Left lung (tissue), 4 donors: ENCODE measurements at regions not wholly inside any gene's neighbourhood (a gene's known extent, or its start where the extent isn't known, plus 50 kb on each side); places are given as distances from the start of the nearest gene placed in this dataset.
A peak's percentile ranks its signal among the peaks of the same experiment; 100 is the strongest.

Source experiments
- ATAC-seq: fragments of 200-7000 bp; cut with Tn5 transposase; one replicate; pipeline ENCODE4 v1.9.1; 2020; ENCODE audit warnings: moderate library complexity
- DNase-seq, 4 donors: peaks; one replicate each; pipeline ENCODE4 v3.0.0-alpha.2; 2013 to 2020
- H3K27ac ChIP-seq, 2 donors: fragments of 200-600 bp; sonication (generic) in 1 of 2; one replicate each; pipeline versions ENCODE4 v1.5.0 to v1.8.0; 2020 to 2021
- H3K27me3 ChIP-seq, 2 donors: fragments of 200-600 bp; sonication (generic) in 1 of 2; one replicate each; pipeline versions ENCODE4 v1.5.0 to v1.8.0; 2020 to 2021
- H3K36me3 ChIP-seq, 2 donors: fragments of 200-600 bp; sonication (generic) in 1 of 2; one replicate each; pipeline versions ENCODE4 v1.5.0 to v1.8.0; 2020 to 2021
- H3K4me1 ChIP-seq, 2 donors: fragments of 200-600 bp; one replicate each; pipeline ENCODE4 v1.8.0; 2021
- H3K4me3 ChIP-seq, 2 donors: fragments of 200-600 bp; sonication (generic) in 1 of 2; one replicate each; pipeline versions ENCODE4 v1.5.0 to v1.8.0; 2020 to 2021; ENCODE audit warnings: mild to moderate bottlenecking in 1 of 2
- H3K9me3 ChIP-seq, 2 donors: fragments of 200-600 bp; sonication (generic) in 1 of 2; one replicate each; pipeline versions ENCODE4 v1.5.0 to v1.8.0; 2020 to 2021
- CTCF ChIP-seq, 2 donors: fragments of 200-600 bp; sonication (generic) in 1 of 2; IDR thresholded peaks; one replicate each; pipeline versions ENCODE4 v1.5.0 to v1.8.0; 2021; ENCODE audit warnings: antibody characterized with exemption in 2 of 2
- intact Hi-C, 2 donors: fragments of 100-400 bp; cut with DNase I; formaldehyde crosslinking; loops; one replicate each; pipeline versions ENCODE4 v1.11.2 to v1.14.2; 2022
- donor health status: DM: no; HTN: yes; CAD: no.
- donor health status: DM: no; HTN: no; CAD: no.

- intact Hi-C loops, result no loop called here
- H3K9me3 ChIP-seq, result no peaks in the 10 kb centered on the region
Measured at GRCh38 chr4:160180211-160180610, 1077.3 kb downstream of the RAPGEF2 start.

GRCh38 chr4:160182727-160183126 is 1079.8 kb downstream of the RAPGEF2 start:
- TF ChIP-seq CTCF (IDR thresholded peaks at IDR 0.05), result no peak
- intact Hi-C loops, result no loop called here
- Histone ChIP-seq H3K4me1 (no peaks in the 10 kb centered on the region), H3K36me3 (no peaks in the 10 kb centered on the region), H3K9me3 (no peaks in the 10 kb centered on the region), H3K27ac (no peak overlapping the region), H3K27me3 (no peaks in the 10 kb centered on the region), H3K4me3 (no peak overlapping the region)
- no peak for DNase-seq
- ATAC-seq, result no peak

More at GRCh38 chr4:160180211-160180610, 1077.3 kb downstream of the RAPGEF2 start:
- no peak overlapping the region for H3K4me3 ChIP-seq
- DNase-seq (no peak), ATAC-seq (no peak)
- H3K4me1 ChIP-seq, result no peaks in the 10 kb centered on the region
- H3K27ac ChIP-seq, result no peak overlapping the region
- no peaks in the 10 kb centered on the region for H3K36me3 ChIP-seq
- TF ChIP-seq CTCF (IDR thresholded peaks at IDR 0.05), result no peak
- no peaks in the 10 kb centered on the region for H3K27me3 ChIP-seq

- intact Hi-C loops, result no loop called here
- Histone ChIP-seq H3K36me3 (no peaks in the 10 kb centered on the region), H3K27me3 (no peaks in the 10 kb centered on the region), H3K27ac (no peak overlapping the region), H3K4me1 (no peaks in the 10 kb centered on the region), H3K4me3 (no peak overlapping the region), H3K9me3 (no peaks in the 10 kb centered on the region)
- ATAC-seq (no peak), DNase-seq (no peak)
- TF ChIP-seq CTCF (IDR thresholded peaks at IDR 0.05), result no peak
Measured at GRCh38 chr4:160184884-160185283, 1082.0 kb downstream of the RAPGEF2 start.

GRCh38 chr4:160193787-160194186 is 1090.9 kb downstream of the RAPGEF2 start:
- Histone ChIP-seq H3K27me3 (no peaks in the 10 kb centered on the region), H3K4me3 (no peak overlapping the region), H3K27ac (no peak overlapping the region), H3K9me3 (no peaks in the 10 kb centered on the region), H3K4me1 (no peaks in the 10 kb centered on the region), H3K36me3 (no peaks in the 10 kb centered on the region)
- intact Hi-C loops, result no loop called here
- no peak for ATAC-seq
- no peak for DNase-seq
- no peak for TF ChIP-seq CTCF (IDR thresholded peaks at IDR 0.05)

- DNase-seq, result peak in 1 of 4 donors; percentile 17
- no peak for TF ChIP-seq CTCF (IDR thresholded peaks at IDR 0.05)
- no peak for ATAC-seq
- Histone ChIP-seq H3K4me1 (no peaks in the 10 kb centered on the region), H3K9me3 (peaks cover 0 to 6% of the 10 kb centered on the region in 2 donors), H3K27ac (no peak overlapping the region), H3K27me3 (no peaks in the 10 kb centered on the region), H3K4me3 (no peak overlapping the region), H3K36me3 (no peaks in the 10 kb centered on the region)
- intact Hi-C loops, result no loop called here
Measured at GRCh38 chr4:160194716-160195115, 1091.8 kb downstream of the RAPGEF2 start.
